ENCODE measurements at regions not wholly inside any gene's neighbourhood (a gene's known extent, or its start where the extent isn't known, plus 50 kb on each side); places are given as distances from the start of the nearest gene placed in this dataset.

DNA sequence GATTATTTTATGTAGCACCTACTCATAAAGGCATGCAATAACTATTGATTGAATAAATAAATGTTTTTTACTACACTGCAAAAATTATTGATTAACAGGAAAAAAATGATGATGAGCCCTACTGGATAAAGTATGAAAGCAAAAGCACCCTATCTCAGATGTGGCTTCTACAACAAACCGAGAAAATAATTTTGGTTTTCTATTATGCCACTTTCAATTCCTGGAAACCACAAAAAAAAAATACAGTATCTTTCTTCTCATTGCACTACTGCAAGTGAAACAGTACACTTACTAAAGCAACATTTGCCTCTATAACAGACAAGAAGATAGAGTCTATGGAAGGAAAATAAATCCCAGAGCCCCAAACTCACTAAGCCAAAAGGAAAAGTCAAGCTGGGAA, 1882.4 kb downstream of the NCAM2 start:
- no peak overlapping the region for H3K4me3 ChIP-seq (ENCODE audit: low read depth, low read length)
- no peak for DNase-seq (ENCODE audit: low read depth)
- TF ChIP-seq, protein P1, sequence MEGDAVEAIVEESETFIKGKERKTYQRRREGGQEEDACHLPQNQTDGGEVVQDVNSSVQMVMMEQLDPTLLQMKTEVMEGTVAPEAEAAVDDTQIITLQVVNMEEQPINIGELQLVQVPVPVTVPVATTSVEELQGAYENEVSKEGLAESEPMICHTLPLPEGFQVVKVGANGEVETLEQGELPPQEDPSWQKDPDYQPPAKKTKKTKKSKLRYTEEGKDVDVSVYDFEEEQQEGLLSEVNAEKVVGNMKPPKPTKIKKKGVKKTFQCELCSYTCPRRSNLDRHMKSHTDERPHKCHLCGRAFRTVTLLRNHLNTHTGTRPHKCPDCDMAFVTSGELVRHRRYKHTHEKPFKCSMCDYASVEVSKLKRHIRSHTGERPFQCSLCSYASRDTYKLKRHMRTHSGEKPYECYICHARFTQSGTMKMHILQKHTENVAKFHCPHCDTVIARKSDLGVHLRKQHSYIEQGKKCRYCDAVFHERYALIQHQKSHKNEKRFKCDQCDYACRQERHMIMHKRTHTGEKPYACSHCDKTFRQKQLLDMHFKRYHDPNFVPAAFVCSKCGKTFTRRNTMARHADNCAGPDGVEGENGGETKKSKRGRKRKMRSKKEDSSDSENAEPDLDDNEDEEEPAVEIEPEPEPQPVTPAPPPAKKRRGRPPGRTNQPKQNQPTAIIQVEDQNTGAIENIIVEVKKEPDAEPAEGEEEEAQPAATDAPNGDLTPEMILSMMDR (IDR thresholded peaks at IDR 0.05; ENCODE audit: insufficient read depth, low read depth, low read length, missing control alignments) = no peak

DNA sequence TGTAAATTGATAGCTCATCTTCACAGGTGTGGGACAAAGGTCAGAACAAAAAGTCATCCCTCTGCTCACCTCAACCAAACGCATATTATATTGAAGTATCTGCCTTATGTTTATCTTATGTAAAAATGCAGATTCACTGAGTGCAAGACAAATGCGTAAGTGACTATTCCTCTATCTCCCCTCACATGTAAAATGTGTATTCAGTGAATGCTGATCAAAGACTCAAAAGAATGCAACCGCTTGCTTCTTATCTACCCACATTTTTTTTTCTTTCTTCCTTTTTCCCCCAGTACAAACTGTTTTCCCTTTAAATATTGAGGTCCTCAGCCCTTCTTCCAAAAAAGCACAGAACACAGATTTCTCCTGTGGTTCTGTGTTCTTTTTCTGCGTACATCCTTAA, 1882.9 kb downstream of the NCAM2 start:
- H3K4me3 ChIP-seq (ENCODE audit: low read depth, low read length) = no peak overlapping the region
- TF ChIP-seq, protein P1 (IDR thresholded peaks at IDR 0.05; ENCODE audit: insufficient read depth, low read depth, low read length, missing control alignments) = no peak
- no peak for DNase-seq (ENCODE audit: low read depth)

DNA sequence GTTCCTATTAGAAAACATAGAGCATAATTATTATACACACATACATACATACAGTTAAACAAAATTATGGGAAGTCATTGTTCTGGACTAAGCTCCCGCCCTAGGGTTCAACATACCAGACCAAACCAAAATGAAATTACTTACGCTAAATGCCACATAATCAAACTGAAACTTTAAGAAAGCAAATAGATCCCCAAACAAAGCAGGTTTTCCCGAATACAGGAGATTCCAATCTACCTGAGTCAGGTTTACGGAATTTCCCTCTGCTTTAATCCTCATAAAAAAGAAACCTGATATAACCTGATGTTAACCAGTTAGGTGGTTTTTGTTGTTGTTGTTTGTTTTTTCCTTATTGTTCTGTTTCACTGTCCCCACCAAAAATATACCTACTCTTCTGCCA, 1886.9 kb downstream of the NCAM2 start:
- H3K4me3 ChIP-seq (ENCODE audit: low read depth, low read length) = no peak overlapping the region
- TF ChIP-seq, protein P1 (IDR thresholded peaks at IDR 0.05; ENCODE audit: insufficient read depth, low read depth, low read length, missing control alignments) = no peak
- DNase-seq (ENCODE audit: low read depth) = no peak

DNA sequence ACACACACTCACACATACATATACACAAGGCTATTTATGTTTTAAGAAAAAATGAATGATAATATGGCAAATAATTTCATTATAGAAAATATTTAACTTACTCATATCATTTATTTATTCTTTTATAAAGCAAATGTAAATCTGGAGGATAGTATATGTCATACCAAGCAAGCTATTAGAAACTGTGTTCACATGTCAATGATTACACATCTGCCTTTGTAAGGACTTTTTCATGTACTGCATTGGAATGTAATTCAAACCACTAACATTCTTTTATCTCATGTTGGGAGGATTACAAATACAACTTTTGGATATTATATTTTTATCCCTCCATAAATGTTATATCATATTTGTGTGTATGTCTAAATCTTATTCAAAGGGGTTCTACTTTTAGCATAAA, 1887.4 kb downstream of the NCAM2 start:
- no peak overlapping the region for H3K4me3 ChIP-seq (ENCODE audit: low read depth, low read length)
- DNase-seq (ENCODE audit: low read depth) = no peak
- TF ChIP-seq, protein P1 (IDR thresholded peaks at IDR 0.05; ENCODE audit: insufficient read depth, low read depth, low read length, missing control alignments) = no peak

DNA sequence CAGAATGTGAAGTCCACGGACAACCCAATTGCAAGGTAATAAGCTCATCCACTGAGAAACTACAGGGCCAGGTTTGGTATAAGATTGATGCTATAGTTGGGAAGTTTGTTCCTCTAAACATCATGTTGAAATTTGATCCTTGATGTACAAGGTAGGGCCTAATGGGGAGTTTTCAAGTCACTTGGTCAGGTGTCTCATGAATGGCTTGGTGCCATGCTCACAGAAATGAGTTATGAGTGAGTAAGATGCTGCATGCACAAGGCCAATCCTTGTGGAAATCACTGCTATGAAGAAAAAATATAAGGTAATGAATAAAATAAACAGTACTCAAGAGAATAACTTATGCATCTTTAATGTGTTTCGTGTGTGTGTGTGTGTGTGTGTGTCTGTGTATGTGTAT, 1891.2 kb downstream of the NCAM2 start:
- TF ChIP-seq, protein P1 (IDR thresholded peaks at IDR 0.05; ENCODE audit: insufficient read depth, low read depth, low read length, missing control alignments) = no peak
- DNase-seq (ENCODE audit: low read depth) = no peak
- no peak overlapping the region for H3K4me3 ChIP-seq (ENCODE audit: low read depth, low read length)

DNA sequence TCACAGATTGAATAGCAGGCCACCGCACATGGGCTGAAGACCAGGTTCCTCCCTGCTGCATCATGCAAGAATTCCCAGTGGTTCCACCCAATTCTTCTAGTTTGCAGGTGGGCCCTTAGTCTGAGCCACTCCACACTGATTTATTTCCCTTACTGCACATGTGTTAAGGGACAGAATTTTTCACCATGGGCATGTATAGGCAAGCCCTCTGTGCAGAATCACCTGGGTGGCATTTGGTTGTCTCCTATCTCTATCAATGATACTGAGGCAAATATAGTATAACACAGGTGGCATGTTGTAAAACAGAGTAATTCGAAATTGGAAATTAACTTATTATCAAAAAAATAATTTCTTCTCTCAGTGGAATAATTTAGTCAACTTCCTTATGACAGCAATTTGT, 1892.4 kb downstream of the NCAM2 start:
- no peak for DNase-seq (ENCODE audit: low read depth)
- TF ChIP-seq, protein P1 (IDR thresholded peaks at IDR 0.05; ENCODE audit: insufficient read depth, low read depth, low read length, missing control alignments) = no peak
- no peak overlapping the region for H3K4me3 ChIP-seq (ENCODE audit: low read depth, low read length)

DNA sequence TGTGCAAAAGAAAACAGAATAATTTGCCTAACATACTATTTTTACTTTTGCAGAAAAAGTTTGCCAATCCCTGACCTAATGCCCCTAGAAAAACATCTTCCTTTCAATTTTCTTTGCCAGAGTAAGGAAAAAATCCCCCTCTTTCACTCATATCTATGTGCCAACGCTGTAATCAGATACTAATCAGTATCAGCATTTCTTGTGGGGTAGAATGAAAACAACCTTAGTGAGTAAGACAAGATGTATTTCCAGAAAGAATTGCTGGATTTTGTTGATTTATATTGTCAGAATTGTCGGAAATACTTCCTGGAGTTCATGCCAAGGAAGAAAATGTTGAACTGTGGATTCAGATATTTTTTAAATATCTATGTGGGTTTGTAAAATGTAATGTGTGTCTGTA, 1893.8 kb downstream of the NCAM2 start:
- TF ChIP-seq, protein P1 (IDR thresholded peaks at IDR 0.05; ENCODE audit: insufficient read depth, low read depth, low read length, missing control alignments) = no peak
- H3K4me3 ChIP-seq (ENCODE audit: low read depth, low read length) = no peak overlapping the region
- DNase-seq (ENCODE audit: low read depth) = no peak
